Neural progenitor cell (in vitro differentiated cells): ENCODE measurements at regions not wholly inside any gene's neighbourhood (a gene's known extent, or its start where the extent isn't known, plus 50 kb on each side); places are given as distances from the start of the nearest gene placed in this dataset.

ENCODE experiments used
- CTCF ChIP-seq: fragments of 200-600 bp; sonication (generic); IDR thresholded peaks from 2 replicates; pipeline ENCODE4 v1.5.1; 2017; ENCODE audit warnings: antibody characterized with exemption, mild to moderate bottlenecking
- EZH2 ChIP-seq: fragments of 200-600 bp; sonication (generic); IDR thresholded peaks from 2 replicates; pipeline ENCODE4 v1.6.1; 2017; ENCODE audit warnings: antibody characterized with exemption, mild to moderate bottlenecking, moderate library complexity

- TF ChIP-seq CTCF (no peak), EZH2 (no peak)
Measured at GRCh38 chr11:106422583-106422982, 345.1 kb downstream of the AASDHPPT start.
